Hematopoietic multipotent progenitor cell treated with erythropoietin and hydrocortisone succinate and interleukin-3 and kit ligand, for 15 days (in vitro differentiated cells): ENCODE measurements at regions not wholly inside any gene's neighbourhood (a gene's known extent, or its start where the extent isn't known, plus 50 kb on each side); places are given as distances from the start of the nearest gene placed in this dataset.

ENCODE experiments used
- DNase-seq: peaks from one replicate; pipeline ENCODE4 v3.0.0-alpha.2; 2015; ENCODE audit warnings: low spot score

DNA sequence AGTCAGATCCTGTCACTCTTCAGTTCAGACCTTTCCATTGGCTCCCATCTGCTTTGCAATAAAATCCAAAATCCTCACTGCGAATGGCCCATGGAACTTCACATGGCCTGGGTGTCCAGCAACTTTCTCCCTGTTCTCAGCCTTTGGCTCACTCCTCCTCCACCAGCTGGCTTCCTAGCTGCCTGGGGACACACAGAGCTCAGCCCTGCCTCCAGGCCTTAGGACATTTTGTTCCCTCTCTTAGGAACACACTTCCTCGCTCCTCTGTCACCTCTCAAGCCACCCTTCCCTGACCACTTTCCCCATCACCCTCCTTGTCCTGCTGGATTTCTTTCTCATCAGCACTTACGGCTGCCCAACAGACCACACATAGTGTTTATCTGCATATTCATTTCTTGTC, 419.6 kb downstream of the MED13L start:
- DNase-seq: no peak

DNA sequence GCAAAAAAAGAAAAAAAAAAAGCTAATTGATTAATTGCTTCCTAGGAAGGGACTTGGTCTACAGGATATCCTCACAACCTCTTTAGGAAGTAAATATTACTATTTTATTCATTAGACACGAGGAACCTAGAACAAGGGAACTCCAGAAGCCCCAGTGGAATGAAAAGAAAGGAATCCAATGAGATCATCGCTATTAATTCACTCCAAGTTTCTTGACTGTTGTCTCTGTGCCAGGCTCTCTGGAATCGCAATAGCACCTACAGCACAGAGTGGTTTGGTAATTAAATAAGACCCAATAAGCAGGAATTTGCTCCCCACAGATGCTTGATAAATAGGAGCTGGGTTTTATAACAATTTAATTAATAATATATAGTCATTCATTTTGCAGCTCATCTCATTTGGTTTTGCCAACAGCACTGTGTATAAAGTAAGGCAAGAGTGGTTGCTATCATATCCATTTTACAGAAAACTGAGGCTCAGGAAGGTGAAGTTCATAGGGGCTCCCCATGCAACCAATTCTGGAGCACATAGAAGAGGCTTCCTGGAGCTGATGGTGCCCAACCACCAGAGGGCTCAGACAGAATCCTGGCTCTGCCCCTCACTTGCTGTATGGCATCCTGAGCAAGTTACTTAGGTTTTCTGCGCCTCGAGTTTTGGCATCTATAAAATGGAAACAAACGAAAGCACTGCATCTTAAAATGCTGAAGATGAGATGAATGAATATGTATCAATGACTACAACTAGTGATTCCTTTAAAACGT, 420.2 kb downstream of the MED13L start:
- DNase-seq: no peak

DNA sequence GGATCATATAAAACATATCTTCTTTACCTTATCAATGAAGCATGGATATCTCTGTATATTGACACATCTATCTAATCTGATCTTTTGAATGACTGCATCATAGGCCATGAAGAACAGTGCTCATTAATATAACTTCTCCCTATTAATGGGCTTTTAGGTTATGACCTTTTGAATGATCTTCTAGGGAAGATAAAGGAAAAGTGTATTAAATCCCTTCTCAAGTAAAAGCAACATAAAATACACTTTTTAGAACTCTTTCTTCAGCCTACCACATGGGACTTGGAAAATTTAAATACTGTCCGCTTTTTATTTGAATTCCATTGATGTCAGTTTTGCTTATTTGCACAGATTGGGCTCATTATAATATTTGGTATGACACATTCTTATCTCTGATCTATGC, 425.4 kb downstream of the MED13L start:
- no peak for DNase-seq

DNA sequence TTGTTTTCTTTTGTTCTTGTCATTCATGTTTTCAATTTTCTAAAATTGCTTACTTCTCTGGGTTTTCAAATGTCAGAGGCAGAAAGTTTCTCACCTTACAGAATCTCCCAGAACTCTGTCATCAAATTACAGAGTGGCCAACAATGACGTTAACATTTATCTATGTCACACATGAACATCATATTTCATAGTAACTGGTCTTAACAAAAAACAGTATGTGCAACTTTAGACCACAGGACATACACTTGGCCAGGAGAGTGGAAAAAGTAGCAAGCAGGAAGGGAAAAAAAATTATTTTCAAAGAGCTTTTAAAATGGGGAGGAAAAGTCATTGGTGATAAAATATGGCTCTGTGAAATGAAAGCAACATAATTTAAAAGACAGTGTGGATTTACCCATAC, 426.5 kb downstream of the MED13L start:
- no peak for DNase-seq

DNA sequence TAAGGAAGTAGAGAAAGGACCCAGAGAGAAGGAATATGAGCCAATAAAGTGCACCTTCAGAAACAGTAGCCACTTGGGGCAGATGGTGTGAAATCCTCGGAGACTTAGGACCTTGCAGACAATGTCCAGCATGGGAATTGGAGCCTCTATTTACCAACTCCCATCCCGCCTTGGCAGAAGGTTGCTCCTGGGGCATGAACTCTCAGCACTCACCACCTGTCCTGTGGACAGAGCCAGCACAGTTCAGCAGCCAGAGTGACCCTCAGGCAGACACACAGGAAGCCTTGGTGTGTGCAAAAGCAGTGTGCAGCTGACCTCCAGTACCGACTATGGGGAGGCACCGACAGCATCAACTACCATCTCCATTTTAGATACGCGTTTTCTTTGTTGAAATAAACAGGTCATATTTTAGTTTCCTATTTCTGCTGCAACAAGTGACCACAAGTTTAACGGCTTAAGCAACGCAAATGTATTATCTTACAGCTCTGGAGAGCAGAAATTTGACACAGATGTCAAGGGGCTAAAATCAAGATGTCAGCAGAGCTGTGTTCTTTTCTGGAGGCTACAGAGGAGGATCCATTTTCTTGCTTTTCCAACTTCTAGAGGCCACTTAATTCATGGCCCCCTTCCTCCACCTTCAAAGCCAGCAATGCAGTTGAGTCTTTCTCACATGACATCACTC, 428.1 kb downstream of the MED13L start:
- DNase-seq: no peak

DNA sequence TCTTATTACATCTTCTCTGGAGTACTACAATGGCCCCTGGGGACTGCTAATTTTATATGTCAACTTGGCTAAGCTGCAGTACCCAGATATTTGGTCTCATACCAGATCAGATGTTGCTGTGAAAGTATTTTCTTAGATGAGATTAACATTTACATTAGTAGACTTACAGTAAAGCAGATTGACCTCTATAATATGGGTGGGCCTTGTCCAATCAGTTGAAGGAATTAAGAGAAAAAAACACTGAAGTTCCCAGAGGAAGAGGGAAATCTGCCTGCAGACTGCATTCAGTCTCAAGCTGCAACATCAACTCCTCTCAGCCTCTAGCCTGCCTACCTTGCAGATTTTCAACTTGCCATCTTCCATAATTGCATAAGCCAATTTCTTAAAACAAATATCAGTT, 430.1 kb downstream of the MED13L start:
- no peak for DNase-seq

DNA sequence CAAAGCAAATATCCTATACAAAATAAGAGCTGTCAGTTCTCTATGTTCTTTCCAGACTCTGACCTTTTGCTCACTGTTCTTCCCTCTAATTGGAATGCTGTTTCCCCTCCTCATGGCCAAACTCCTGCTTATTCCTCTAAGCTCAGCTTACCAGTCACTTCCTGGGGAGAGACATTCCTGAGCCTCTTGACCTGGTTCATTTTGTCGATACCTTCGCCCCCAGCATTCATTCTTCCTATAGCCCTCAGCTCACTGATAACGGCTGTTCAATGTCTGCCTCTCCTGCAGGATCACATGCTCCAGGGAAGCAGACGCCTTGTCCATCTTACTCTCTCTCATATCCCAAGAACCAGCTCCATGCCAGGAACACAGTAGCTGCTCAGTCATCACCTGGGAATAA, 431.0 kb downstream of the MED13L start:
- DNase-seq: no peak

DNA sequence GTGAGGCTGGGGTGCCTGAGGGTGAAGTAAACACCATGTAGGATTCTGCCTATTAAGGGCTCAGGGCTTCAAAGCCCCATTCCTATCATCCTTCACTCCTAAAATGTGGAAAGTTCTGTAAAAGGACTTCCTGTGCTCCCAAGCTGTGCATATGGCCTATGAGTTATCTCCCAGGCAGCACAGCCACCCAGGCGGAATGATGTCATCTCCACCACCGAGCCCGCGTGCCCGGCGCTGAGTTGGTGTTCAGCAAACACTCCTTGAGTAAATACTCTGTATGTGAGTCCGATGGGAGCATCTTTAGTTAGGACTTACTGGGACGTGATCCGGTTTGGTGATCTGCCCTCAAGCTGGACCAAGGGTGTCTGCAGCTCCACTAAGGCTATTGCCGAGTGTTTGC, 437.3 kb downstream of the MED13L start:
- no peak for DNase-seq

DNA sequence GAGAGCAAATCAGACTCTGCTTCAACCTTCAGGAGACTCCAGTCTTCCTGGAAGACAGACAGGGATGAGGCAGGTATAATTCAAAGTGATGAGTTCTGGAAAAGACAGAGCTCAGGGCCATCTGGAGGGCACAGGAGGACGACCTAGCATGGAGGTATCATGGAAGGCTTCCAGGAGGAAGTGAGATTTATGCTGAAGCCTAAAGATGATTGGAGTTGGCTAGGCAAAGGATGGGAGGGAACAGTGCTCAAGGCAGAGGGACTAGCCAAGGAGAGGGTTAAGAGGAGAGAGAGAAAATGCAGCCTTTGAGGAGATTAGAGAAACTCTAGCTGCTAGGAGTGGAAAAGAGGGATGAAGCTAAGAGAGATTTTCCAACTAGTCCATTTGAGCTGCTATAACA, 438.5 kb downstream of the MED13L start:
- no peak for DNase-seq

DNA sequence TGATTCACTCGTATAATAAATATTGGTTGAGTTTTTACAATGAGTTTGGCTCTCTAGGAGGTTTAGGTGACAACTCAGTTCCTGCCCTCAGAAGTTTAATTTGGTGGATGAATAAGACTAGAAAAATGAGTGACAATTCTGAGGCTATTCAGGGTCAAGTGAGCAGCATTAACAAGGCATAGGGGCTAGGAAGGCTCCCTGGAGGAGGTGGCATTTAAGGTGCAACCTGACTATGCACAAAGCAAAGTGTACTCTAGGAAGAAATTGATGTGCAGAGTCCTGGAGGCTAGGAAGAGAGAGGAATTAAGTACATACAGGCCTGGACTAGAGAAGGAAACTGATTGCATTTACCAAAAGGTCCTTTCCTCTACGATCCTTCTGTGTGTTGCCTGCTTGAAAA, 440.3 kb downstream of the MED13L start:
- no peak for DNase-seq

DNA sequence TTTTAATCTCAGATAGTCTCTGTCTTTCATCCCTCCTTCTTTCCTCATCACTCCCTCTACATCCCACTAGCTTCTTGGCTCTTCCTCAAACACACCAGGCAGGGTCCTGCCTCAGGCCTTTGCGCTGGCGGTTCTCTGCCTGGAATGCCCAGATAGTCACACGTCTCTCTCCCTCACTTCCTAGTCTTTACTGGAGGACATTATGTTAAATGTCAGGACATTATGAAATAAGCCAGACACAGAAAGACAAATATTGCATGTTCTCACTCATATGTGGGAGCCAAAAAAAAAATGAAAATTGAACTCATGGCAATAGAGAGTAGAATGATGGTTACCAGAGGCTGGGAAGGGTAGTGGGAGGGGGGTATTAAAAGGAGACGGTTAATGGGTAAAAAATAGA, 442.0 kb downstream of the MED13L start:
- no peak for DNase-seq

DNA sequence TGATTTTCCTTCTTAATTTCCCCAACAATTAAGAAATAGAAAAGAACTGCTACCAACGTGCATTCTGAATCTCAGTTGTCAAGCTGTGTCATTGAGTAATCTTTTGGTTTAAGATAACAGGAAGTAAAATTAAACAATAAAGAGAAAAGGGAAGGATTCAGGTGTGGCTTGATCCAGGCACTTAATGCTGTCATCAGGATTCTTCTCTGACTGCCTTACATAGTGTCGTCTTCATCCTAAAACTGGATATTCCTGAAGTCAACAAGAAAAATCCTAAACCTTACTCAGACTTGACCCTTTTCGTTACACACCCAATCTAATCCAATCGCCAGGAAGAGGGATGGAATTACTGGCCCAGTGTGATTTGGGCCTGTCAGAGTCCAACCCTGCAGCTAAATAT, 443.8 kb downstream of the MED13L start:
- DNase-seq: no peak

DNA sequence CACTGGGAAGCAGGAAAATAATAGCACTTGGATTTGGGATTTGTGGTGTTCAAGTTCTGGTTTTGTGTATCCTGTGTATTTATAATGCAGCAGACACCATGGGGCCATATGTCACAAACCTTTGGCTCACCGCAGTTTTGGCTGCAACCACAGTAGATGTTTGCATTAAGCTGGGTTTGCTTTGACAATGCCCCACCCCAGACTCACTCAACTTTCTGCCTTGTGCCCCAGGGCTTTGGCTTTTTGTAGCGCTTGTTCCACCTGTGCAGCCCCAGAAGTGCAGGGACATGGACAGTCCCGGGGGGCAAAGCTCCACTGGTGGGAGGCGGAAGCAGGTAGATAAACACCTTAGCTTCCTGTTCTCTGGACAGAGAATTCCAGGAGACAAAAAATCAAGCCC, 446.9 kb downstream of the MED13L start:
- DNase-seq: no peak

DNA sequence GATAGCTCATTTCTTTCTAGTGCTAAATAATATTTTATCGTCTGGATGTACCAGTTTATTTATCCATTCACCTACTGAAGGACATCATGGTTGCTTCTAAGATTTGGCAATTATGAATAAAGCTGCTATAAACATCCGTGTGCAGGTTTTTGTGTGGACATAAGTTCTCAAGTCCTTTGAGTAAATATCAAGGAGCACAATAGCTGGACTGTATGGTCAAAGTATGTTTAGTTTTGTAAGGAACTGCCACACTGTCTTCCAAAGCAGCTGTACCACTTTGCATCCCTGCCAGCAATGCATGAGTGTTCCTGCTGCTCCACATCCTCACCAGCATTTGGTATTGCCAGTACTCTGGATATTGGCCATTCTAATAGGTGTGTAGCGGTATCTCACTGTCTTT, 447.4 kb downstream of the MED13L start:
- no peak for DNase-seq

DNA sequence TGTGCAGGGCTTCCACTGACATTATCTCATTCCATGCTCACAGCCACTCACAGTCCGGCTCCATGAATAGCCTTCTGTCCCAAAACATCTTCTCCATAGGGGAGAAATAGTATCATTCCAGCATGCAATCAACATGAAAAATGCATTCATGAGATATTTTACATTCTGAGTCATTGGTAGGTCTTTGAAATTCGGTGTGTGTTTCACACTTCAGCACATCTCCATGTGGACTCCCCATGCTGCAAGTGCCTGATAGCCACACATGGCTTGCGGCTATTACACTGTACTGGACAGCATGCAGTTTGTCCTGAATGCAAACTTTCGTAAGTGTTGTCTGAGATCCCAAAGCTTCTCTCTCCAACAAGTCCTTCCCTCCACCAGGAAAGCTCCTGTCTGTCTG, 449.3 kb downstream of the MED13L start:
- DNase-seq: no peak

DNA sequence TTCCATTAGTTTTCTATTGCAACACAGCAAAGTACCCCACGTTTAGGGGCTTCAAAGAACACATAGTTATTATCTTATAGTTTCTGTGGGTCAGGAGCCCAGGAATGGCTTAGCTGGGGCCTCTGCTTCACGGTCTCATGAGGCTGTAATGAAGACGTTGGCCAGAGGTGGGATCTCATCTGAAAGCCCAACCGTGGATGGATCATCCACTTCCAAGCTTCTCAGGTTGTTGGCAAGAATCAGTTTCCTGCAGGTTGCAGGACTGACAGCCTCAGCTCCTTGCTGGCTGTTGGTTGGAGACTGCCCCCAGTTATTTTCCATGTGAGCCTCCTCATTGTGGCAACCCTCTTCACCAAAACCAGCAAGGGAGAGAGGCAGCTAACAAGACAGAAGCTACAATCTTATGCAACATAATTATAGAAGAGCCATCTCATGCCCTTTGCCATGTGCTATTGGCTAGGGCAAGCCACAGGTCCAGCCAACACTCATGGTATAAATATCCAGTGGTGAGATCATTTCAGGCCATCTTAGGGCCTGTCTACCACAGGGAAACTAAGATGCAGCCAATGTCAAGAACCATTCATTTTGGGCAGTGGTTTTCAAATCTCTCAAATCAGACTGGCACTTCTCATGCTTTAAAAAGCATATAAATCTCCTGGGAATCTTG, 452.4 kb downstream of the MED13L start:
- DNase-seq: no peak

DNA sequence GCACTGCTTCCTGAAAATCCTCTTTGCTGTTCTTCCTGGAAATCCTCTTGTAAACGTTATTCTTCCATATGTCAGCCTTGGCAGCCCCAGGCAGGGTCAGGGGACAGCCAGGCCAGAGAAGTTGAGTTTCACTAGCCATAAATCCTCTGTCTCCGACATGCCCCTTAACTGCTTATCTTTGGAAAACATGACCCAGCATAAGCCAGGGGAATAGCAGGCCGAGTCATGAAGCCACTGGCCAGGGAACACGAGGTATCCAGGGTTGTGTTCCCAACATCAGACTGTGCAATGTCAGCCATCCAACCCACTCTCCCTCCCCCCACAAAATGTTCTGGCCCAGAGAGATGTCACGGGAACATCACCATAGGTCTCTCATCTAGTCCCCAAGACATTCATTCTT, 453.9 kb downstream of the MED13L start:
- DNase-seq: no peak

DNA sequence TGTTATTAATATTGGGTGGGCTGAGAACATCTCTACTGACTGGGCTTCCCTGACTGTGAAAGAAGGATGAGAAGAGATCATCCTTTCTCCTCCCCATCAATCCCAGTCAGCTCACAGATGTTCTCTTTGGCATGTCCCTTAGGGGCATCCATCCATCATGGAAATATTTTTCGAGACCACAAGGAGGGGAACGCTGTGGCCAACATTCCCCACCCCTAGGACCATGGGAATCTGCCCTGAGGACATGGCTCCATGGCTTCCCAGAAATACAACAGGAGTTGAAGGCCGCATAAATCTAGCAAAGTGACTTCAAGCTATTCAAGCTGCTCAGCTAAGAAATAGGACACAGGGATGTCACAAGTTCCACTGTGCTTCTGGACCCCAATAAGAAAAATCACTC, 456.8 kb downstream of the MED13L start:
- no peak for DNase-seq

DNA sequence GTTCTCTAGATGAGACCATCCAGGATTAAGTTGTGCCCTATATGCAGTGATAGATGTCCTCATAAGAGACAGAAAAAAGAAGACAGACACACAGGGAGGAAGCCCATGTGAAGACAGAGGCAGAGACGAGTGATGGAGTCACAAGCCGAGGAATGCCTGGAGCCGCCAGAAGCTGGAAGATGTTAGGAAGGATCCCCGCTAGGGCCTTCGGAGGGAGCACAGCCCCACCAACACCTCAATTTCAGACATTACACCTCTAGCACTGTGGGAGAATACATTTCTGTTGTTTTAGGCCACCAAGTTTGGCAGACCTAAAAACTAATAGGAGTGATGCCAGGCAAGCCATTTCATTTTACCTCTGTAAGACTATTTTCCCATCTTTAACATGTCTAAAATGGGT, 458.5 kb downstream of the MED13L start:
- DNase-seq: no peak

DNA sequence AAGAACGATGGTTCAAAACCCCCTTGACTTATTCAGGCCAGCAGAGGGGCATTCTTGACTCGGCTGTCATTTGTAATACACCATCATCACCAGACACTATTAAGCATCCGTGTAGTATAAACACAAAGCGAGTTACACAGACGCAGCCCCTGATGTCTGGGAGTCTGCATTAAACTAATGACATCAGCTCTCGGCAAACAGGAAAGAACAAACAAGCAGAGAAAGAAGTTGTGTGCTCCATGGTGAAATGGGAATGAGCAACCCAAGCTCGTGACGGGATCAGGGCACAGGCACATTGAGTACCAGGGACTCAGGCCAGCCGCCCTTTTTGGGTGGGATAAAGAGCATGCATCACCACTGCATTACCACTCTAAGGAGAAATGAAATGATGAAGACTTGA, 460.1 kb downstream of the MED13L start:
- no peak for DNase-seq

DNA sequence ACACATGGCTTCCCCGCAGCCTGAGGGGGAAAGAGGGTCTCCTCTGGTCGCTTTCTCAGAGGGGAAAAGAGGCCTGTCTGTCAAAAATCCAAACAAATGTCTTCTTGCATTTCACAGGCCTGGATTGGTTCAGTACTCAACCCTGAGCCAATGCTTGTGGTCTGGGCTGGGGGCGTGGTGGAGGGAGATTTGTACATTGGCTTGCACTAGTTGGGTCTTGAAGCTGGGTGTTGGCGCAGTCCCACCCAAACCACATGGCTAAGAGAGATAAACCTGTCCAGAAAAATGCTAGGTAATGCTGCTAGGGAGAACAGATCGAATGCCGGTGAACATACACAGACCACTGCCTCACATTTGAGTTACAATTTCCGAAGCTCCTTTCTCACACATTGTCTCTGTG, 461.6 kb downstream of the MED13L start:
- DNase-seq: peak; percentile 3

DNA sequence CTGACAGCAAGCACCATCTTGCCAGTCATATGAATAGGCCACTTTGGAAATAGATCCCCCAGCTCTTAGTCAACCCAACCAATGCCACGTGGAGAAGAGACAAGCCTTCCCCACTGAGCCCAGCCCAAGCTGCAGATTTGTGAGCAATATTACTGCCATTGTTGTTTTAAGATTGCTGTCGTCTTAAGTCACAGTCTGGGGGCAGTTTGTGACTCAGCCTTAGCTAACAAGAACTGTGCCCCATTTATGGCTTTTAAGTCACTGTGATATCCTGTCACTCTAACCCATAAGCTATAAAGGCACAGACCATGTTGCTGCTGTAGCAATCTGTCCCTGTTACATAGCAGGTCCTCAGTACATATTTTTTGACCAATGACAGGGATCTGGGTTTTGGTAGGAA, 464.2 kb downstream of the MED13L start:
- no peak for DNase-seq

DNA sequence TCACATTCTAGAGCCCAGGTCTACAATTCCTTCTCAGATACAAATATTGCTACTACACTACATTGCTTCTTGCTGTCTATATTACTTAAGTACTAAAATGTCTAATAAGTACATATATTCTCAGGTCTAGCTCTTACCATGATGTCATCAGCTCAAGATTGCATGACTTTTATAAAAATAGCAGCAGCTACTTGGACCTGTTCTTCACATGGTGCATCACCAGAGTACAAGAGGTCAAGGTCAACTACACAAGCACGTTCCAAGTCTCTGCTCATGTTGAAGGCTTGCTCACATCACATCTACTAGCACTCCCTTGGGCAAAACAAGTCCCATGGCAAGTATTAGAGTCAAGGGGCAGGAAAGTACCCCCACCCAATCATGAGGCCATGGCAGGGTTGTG, 465.6 kb downstream of the MED13L start:
- DNase-seq: no peak

DNA sequence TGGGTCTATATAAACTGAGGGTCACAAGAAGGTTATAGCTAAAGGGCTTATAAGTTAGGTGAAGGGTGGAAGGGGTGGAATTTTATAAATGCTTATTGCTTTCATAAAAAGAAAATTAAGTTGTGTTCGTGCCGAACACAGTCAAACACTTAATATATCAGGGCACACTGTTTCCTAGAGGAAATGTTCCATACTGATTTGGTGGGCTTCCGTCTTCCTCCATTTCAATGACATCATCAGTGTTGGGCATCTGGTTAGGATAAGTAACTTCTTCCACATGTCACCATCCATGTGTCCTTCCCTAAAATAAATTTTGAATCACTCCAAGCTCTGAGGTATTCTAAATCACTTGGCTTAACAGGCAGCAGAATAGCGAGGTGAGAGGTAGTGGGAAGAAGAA, 466.4 kb downstream of the MED13L start:
- DNase-seq: no peak
